ENCODE measurements at regions not wholly inside any gene's neighbourhood (a gene's known extent, or its start where the extent isn't known, plus 50 kb on each side); places are given as distances from the start of the nearest gene placed in this dataset.

DNA sequence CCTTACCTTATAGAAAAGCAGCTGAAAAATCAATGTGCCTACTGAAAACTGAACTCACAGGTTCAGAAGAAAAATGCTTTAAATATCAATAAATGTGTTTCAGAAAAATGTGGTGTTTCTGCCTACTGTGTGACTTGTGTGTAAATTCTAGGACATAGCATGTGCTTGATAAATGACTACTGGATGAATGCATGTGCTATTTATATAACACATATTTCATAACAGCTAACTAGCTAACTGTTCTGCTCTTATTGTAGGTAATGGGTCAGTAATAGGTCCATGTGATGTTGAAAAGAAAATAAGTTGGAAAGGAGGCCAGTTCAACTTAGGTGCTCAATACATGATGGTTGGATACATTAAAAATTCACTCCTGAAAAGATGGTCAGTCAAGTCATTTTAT is 993.0 kb upstream of the LCORL start:
- TF ChIP-seq EP300 (IDR thresholded peaks at IDR 0.05; ENCODE audit: low read depth) (no peak), POLR2A (IDR thresholded peaks at IDR 0.05) (no peak)
- TF ChIP-seq, protein P1, sequence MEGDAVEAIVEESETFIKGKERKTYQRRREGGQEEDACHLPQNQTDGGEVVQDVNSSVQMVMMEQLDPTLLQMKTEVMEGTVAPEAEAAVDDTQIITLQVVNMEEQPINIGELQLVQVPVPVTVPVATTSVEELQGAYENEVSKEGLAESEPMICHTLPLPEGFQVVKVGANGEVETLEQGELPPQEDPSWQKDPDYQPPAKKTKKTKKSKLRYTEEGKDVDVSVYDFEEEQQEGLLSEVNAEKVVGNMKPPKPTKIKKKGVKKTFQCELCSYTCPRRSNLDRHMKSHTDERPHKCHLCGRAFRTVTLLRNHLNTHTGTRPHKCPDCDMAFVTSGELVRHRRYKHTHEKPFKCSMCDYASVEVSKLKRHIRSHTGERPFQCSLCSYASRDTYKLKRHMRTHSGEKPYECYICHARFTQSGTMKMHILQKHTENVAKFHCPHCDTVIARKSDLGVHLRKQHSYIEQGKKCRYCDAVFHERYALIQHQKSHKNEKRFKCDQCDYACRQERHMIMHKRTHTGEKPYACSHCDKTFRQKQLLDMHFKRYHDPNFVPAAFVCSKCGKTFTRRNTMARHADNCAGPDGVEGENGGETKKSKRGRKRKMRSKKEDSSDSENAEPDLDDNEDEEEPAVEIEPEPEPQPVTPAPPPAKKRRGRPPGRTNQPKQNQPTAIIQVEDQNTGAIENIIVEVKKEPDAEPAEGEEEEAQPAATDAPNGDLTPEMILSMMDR (IDR thresholded peaks at IDR 0.05): no peak

Data from transverse colon (tissue), 3 donors.